HCT116 (cell line): ENCODE measurements at regions not wholly inside any gene's neighbourhood (a gene's known extent, or its start where the extent isn't known, plus 50 kb on each side); places are given as distances from the start of the nearest gene placed in this dataset.
"Not testable (repeated sequence)": the region's sequence is repeated elsewhere in the genome, so short reads cannot be mapped to it uniquely, and the experiment has no call there.

Source experiments
- ATAC-seq: fragments of 200-7000 bp; cut with Tn5 transposase; 2 replicates; pipeline ENCODE4 v1.9.1; 2020; ENCODE audit warnings: mild to moderate bottlenecking, moderate library complexity
- BruUV-seq: library from RNA; stranded (reverse); fragments of 400-500 nt; replicated peaks from 2 replicates; lab custom pipeline; 2021; lab: Mats Ljungman, UMichigan
- CTCF ChIA-PET: fragments of 300-600 bp; sonication (Branson Sonifier 250); formaldehyde crosslinking; loops from one replicate; lab custom pipeline; 2021; ENCODE audit warnings: antibody characterized with exemption; lab: Charles Lee
- POLR2A ChIA-PET: fragments of 300-600, 350-600 bp; sonication (Branson Sonifier 250); formaldehyde crosslinking; loops from one replicate; lab custom pipeline; 2021; ENCODE audit warnings: antibody characterized with exemption; lab: Charles Lee
- RAD21 ChIA-PET, 2 experiments: fragments of 300-600 bp; sonication (Branson Sonifier 250); formaldehyde crosslinking; loops; one replicate each; lab custom pipeline; 2023; ENCODE audit warnings: low total read pairs in 2 of 2; ENCODE audit not compliant: uncharacterized antibody in 2 of 2, unreplicated experiment in 2 of 2, low non-redundant PET in 1 of 2; lab: Charles Lee
- DNase-seq: peaks from one replicate; pipeline ENCODE4 v3.0.0-alpha.2; 2010; ENCODE audit warnings: low read depth, low spot score
- H2AFZ ChIP-seq: fragments of 200-600 bp; shearing (Covaris generic), sonication (generic); 2 replicates; pipeline ENCODE4 v1.6.1; 2017; ENCODE audit warnings: low read depth, mixed run types, mixed read lengths, antibody characterized with exemption, low read length; ENCODE audit not compliant: poor library complexity, severe bottlenecking
- H3K27ac ChIP-seq: 2 replicates; pipeline ENCODE4 v1.5.1; 2012; ENCODE audit warnings: low read depth, low read length
- H3K27me3 ChIP-seq: fragments of 200-600 bp; sonication (generic); 2 replicates; pipeline ENCODE4 v1.6.1; 2016; ENCODE audit warnings: mixed run types, low read length, mixed read lengths; ENCODE audit not compliant: insufficient read depth
- H3K36me3 ChIP-seq, 2 experiments: fragments of 200-500 bp in 1 of 2; fragments of 200-600 bp in 1 of 2; sonication (Bioruptor generic) in 1 of 2; sonication (generic) in 1 of 2; 2 replicates each; pipeline versions ENCODE4 v1.5.1 to v1.6.1; 2014 to 2016; ENCODE audit warnings: low read length in 2 of 2, inconsistent platforms in 1 of 2, mixed read lengths in 1 of 2, mixed run types in 1 of 2; ENCODE audit not compliant: insufficient read depth in 2 of 2, control insufficient read depth in 1 of 2
- H3K4me1 ChIP-seq, 2 experiments: fragments of 200-600 bp in 1 of 2; sonication (generic) in 1 of 2; 2 replicates each; pipeline versions ENCODE4 v1.5.1 to v1.6.1; 2012 to 2017; ENCODE audit warnings: low read length in 2 of 2, inconsistent platforms in 1 of 2, mild to moderate bottlenecking in 1 of 2, mixed read lengths in 1 of 2, mixed run types in 1 of 2, moderate library complexity in 1 of 2; ENCODE audit not compliant: insufficient read depth in 2 of 2, control insufficient read depth in 1 of 2
- H3K4me2 ChIP-seq: fragments of 200-600 bp; sonication (generic); 2 replicates; pipeline ENCODE4 v1.6.1; 2017; ENCODE audit warnings: mixed run types, low read length, mixed read lengths
- H3K4me3 ChIP-seq, 2 experiments: fragments of 200-600 bp in 1 of 2; sonication (generic) in 1 of 2; replicated peaks in 1 of 2; 2 replicates each; pipeline ENCODE4 v1.5.1; 2011 to 2016; ENCODE audit warnings: low read length in 2 of 2, control low read depth in 1 of 2, low read depth in 1 of 2, mild to moderate bottlenecking in 1 of 2, mixed read lengths in 1 of 2, mixed run types in 1 of 2
- H3K79me2 ChIP-seq: fragments of 200-600 bp; sonication (generic); 2 replicates; pipeline ENCODE4 v1.6.1; 2017; ENCODE audit warnings: mild to moderate bottlenecking, mixed run types, low read length, moderate library complexity, mixed read lengths; ENCODE audit not compliant: insufficient read depth
- H3K9ac ChIP-seq: fragments of 200-600 bp; sonication (generic); 2 replicates; pipeline ENCODE4 v1.6.1; 2016; ENCODE audit warnings: low read length, mixed read lengths
- H3K9me2 ChIP-seq: fragments of 200-600 bp; sonication (generic), shearing (Covaris generic); 2 replicates; pipeline ENCODE4 v1.6.1; 2017; ENCODE audit warnings: mixed run types, mild to moderate bottlenecking, moderate library complexity; ENCODE audit not compliant: insufficient read depth
- H3K9me3 ChIP-seq, 2 experiments: fragments of 200-500 bp in 1 of 2; fragments of 200-600 bp in 1 of 2; sonication (Bioruptor generic) in 1 of 2; sonication (generic) in 1 of 2; 2 replicates each; pipeline ENCODE4 v1.6.1; 2014 to 2017; ENCODE audit warnings: low read length in 2 of 2, mixed read lengths in 2 of 2, inconsistent platforms in 1 of 2, low read depth in 1 of 2, mild to moderate bottlenecking in 1 of 2, mixed run types in 1 of 2, moderate library complexity in 1 of 2; ENCODE audit not compliant: control insufficient read depth in 1 of 2, insufficient read depth in 1 of 2
- H4K20me1 ChIP-seq: fragments of 200-600 bp; sonication (generic), shearing (Covaris generic); 2 replicates; pipeline ENCODE4 v1.6.1; 2017; ENCODE audit warnings: mixed run types, mild to moderate bottlenecking, moderate library complexity; ENCODE audit not compliant: insufficient read depth
- CBX3 ChIP-seq: IDR thresholded peaks from 2 replicates; pipeline ENCODE4 v1.6.1; 2012; ENCODE audit warnings: low read depth
- CEBPB ChIP-seq: IDR thresholded peaks from 2 replicates; pipeline ENCODE4 v1.6.1; 2012; ENCODE audit warnings: low read depth
- EGR1 ChIP-seq: IDR thresholded peaks from 2 replicates; pipeline ENCODE4 v1.6.1; 2012; ENCODE audit warnings: low read depth
- EZH2phosphoT487 ChIP-seq: fragments of 200-600 bp; IDR thresholded peaks from 2 replicates; pipeline ENCODE4 v1.6.1; 2018; ENCODE audit warnings: antibody characterized with exemption, borderline replicate concordance
- FOSL1 ChIP-seq: IDR thresholded peaks from 2 replicates; pipeline ENCODE4 v1.6.1; 2012; ENCODE audit warnings: low read depth
- REST ChIP-seq: IDR thresholded peaks from 2 replicates; pipeline ENCODE4 v1.6.1; 2012; ENCODE audit warnings: low read depth
- SP1 ChIP-seq: IDR thresholded peaks from 2 replicates; pipeline ENCODE4 v1.6.1; 2012; ENCODE audit warnings: low read depth
- SRF ChIP-seq: IDR thresholded peaks from 2 replicates; pipeline ENCODE4 v1.6.1; 2012; ENCODE audit warnings: low read depth
- TCF7L2 ChIP-seq: IDR thresholded peaks from 2 replicates; pipeline ENCODE4 v1.7.0; 2011; ENCODE audit warnings: borderline replicate concordance, inconsistent platforms; ENCODE audit not compliant: insufficient read depth, insufficient read length; ENCODE audit errors: extremely low read depth
- ZFX ChIP-seq: fragments of 450-650 bp; IDR thresholded peaks from 2 replicates; pipeline ENCODE4 v1.6.1; 2017
- ZNF274 ChIP-seq: fragments of 200-500 bp; sonication (Bioruptor generic); IDR thresholded peaks from 2 replicates; pipeline ENCODE4 v1.6.1; 2014; ENCODE audit warnings: mild to moderate bottlenecking, low read depth, low read length, inconsistent platforms
- intact Hi-C: fragments of 100-400 bp; cut with micrococcal nuclease; formaldehyde crosslinking; loops from 2 replicates; pipeline ENCODE4 v1.10.0; 2022
- TF ChIP-seq, protein P1 (sequence below), 3 experiments: fragments of 200-600 bp in 1 of 3; sonication (generic) in 1 of 3; IDR thresholded peaks in 2 of 3; conservative IDR thresholded peaks in 1 of 3; 2 replicates each; pipeline ENCODE4 v1.5.1; 2012 to 2017; ENCODE audit warnings: low read depth in 2 of 3, low read length in 2 of 3, antibody characterized with exemption in 1 of 3, borderline replicate concordance in 1 of 3, control low read depth in 1 of 3, mild to moderate bottlenecking in 1 of 3, mixed read lengths in 1 of 3, mixed run types in 1 of 3, moderate library complexity in 1 of 3; ENCODE audit not compliant: insufficient read depth in 1 of 3

GRCh38 chr5:167107684-167108083 is 1183.8 kb upstream of the WWC1 start:
- Histone ChIP-seq H3K27me3 (no peaks in the 10 kb centered on the region), H3K9me3 (peaks cover 3 to 9% of the 10 kb centered on the region in 2 experiments; a peak in 2 of 4 replicates), H4K20me1 (no peaks in the 10 kb centered on the region), H3K4me1 (no peaks in the 10 kb centered on the region), H3K9ac (no peak overlapping the region), H3K9me2 (no peaks in the 10 kb centered on the region), H2AFZ (no peak overlapping the region), H3K4me3 (no peak overlapping the region), H3K79me2 (no peaks in the 10 kb centered on the region), H3K27ac (no peak overlapping the region), H3K36me3 (no peaks in the 10 kb centered on the region), H3K4me2 (no peak overlapping the region)
- ATAC-seq (no peak), DNase-seq (no peak)
- intact Hi-C loops: no loop called here
- ChIA-PET CTCF (no interaction called here), RAD21 (no interaction called here), POLR2A (no interaction called here)
- TF ChIP-seq, protein P1, sequence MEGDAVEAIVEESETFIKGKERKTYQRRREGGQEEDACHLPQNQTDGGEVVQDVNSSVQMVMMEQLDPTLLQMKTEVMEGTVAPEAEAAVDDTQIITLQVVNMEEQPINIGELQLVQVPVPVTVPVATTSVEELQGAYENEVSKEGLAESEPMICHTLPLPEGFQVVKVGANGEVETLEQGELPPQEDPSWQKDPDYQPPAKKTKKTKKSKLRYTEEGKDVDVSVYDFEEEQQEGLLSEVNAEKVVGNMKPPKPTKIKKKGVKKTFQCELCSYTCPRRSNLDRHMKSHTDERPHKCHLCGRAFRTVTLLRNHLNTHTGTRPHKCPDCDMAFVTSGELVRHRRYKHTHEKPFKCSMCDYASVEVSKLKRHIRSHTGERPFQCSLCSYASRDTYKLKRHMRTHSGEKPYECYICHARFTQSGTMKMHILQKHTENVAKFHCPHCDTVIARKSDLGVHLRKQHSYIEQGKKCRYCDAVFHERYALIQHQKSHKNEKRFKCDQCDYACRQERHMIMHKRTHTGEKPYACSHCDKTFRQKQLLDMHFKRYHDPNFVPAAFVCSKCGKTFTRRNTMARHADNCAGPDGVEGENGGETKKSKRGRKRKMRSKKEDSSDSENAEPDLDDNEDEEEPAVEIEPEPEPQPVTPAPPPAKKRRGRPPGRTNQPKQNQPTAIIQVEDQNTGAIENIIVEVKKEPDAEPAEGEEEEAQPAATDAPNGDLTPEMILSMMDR (IDR thresholded peaks at IDR 0.05 in 2 of 3, conservative IDR thresholded peaks at IDR 0.05 in 1 of 3; ENCODE audit: borderline replicate concordance in 1 of 3, insufficient read depth in 1 of 3, low read depth in 2 of 3, low read length in 2 of 3): no peak
- TF ChIP-seq FOSL1 (no peak), EGR1 (no peak), EZH2phosphoT487 (no peak), ZNF274 (no peak), SRF (no peak), TCF7L2 (no peak), REST (no peak), CBX3 (no peak), ZFX (no peak), SP1 (no peak), CEBPB (no peak)
- BruUV-seq: no TSS peak

DNA sequence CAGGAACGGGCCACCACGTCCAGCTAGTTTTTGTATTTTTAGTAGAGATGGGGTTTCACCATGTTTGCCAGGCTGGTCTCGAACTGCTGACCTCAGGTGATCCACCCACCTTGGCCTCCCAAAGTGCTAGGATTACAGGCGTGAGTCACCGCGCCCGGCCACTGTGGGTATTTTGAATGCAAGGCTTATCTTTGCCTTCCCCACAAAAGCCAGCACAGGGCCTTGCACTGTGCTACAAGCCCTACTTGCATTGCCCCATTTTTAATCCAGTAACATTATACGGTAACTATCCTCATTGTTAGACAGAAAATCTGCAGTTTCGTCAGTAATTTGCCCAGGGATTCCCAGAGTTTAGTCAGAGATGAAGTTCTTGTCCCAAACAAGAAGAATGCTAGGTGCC is 1183.2 kb upstream of the WWC1 start:
- H3K9ac ChIP-seq, H3K9me3 ChIP-seq, H3K4me3 ChIP-seq, H3K36me3 ChIP-seq, H2AFZ ChIP-seq, intact Hi-C loops, ATAC-seq, RAD21 ChIA-PET, CTCF ChIA-PET, H3K27ac ChIP-seq, POLR2A ChIA-PET, H3K27me3 ChIP-seq, H3K9me2 ChIP-seq, H3K4me2 ChIP-seq, DNase-seq, H3K79me2 ChIP-seq, BruUV-seq, H3K4me1 ChIP-seq, H4K20me1 ChIP-seq: not testable (repeated sequence)
